ENCODE measurements at regions not wholly inside any gene's neighbourhood (a gene's known extent, or its start where the extent isn't known, plus 50 kb on each side); places are given as distances from the start of the nearest gene placed in this dataset.

GRCh38 chr9:29209748-29210291 lies 1636.5 kb upstream of the C9orf72 start:
- in situ Hi-C loops (cut with HindIII; ENCODE audit: extremely low pct_ligation_motif_present, low pct_unique_long_range_greater_than_20kb) = no loop called here
- no peak overlapping the region for H2AFZ ChIP-seq (ENCODE audit: low read length)
- H3K36me3 ChIP-seq (replicated peaks in 1 of 2; ENCODE audit: control insufficient read depth in 1 of 2, insufficient read depth in 2 of 2, low read length in 2 of 2) = no peaks in the 10 kb centered on the region
- no peak overlapping the region for H3K4me3 ChIP-seq (replicated peaks in 1 of 3; ENCODE audit: insufficient read depth in 1 of 3, low read depth in 2 of 3, low read length in 3 of 3)
- no peak for DNase-seq (ENCODE audit: low spot score)
- peaks cover 5% of the 10 kb centered on the region; the same call in 1 of the 2 replicates for H3K4me1 ChIP-seq (ENCODE audit: insufficient read depth, low read length)
- TF ChIP-seq EED (CRISPR knock-in tag; IDR thresholded peaks at IDR 0.05) (no peak), RFXAP (CRISPR knock-in tag; IDR thresholded peaks at IDR 0.05; ENCODE audit: borderline replicate concordance) (no peak), ZNF737 (CRISPR knock-in tag; IDR thresholded peaks at IDR 0.05; ENCODE audit: borderline replicate concordance) (no peak), ZNF800 (CRISPR knock-in tag; IDR thresholded peaks at IDR 0.05) (no peak)
- H3K27ac ChIP-seq (ENCODE audit: extremely low read length, insufficient read depth, low read length) = no peak overlapping the region
- H4K20me1 ChIP-seq (ENCODE audit: insufficient read depth, low read length) = no peaks in the 10 kb centered on the region
- ChIA-PET CTCF (ENCODE audit: low intra/inter-chr PET ratio, low total read pairs) (no interaction called here), POLR2A (no interaction called here)
- 2% methylated on average over 2 of the region's 2 CpGs for WGBS (ENCODE audit: low lambda C conversion rate)
- no peaks in the 10 kb centered on the region for H3K79me2 ChIP-seq (ENCODE audit: insufficient read depth, low read length)
- BruUV-seq (replicated peaks) = no TSS peak
- peaks cover under 1 to 36% of the 10 kb centered on the region in 2 experiments for H3K27me3 ChIP-seq (ENCODE audit: control insufficient read depth in 1 of 2, insufficient read depth in 2 of 2, low read length in 2 of 2)
- H3K9me3 ChIP-seq (ENCODE audit: low read length) = no peaks in the 10 kb centered on the region
- H3K9ac ChIP-seq (ENCODE audit: insufficient read depth, low read depth, low read length) = no peak overlapping the region
- H3K4me2 ChIP-seq (ENCODE audit: low read depth, low read length) = no peak overlapping the region
- intact Hi-C loops (cut with micrococcal nuclease; ENCODE audit: unreplicated experiment) = loop anchor here (5.0 kb wide), 1 partner anchor 1483 kb away; no protein-coding TSS in a partner anchor
- FAIRE-seq = no peak
- no peak for ATAC-seq

- Histone ChIP-seq H2AFZ (ENCODE audit: low read length) (no peak overlapping the region), H3K4me2 (ENCODE audit: low read depth, low read length) (no peak overlapping the region), H4K20me1 (ENCODE audit: insufficient read depth, low read length) (no peaks in the 10 kb centered on the region), H3K4me1 (ENCODE audit: insufficient read depth, low read length) (peaks cover 5% of the 10 kb centered on the region; the same call in 1 of the 2 replicates), H3K36me3 (replicated peaks in 1 of 2; ENCODE audit: control insufficient read depth in 1 of 2, insufficient read depth in 2 of 2, low read length in 2 of 2) (no peaks in the 10 kb centered on the region), H3K27me3 (ENCODE audit: control insufficient read depth in 1 of 2, insufficient read depth in 2 of 2, low read length in 2 of 2) (peaks cover 3 to 41% of the 10 kb centered on the region in 2 experiments), H3K9ac (ENCODE audit: insufficient read depth, low read depth, low read length) (no peak overlapping the region), H3K27ac (ENCODE audit: extremely low read length, insufficient read depth, low read length) (no peak overlapping the region), H3K9me3 (ENCODE audit: low read length) (no peaks in the 10 kb centered on the region), H3K79me2 (ENCODE audit: insufficient read depth, low read length) (no peaks in the 10 kb centered on the region), H3K4me3 (replicated peaks in 1 of 3; ENCODE audit: insufficient read depth in 1 of 3, low read depth in 2 of 3, low read length in 3 of 3) (no peak overlapping the region)
- no peak for DNase-seq (ENCODE audit: low spot score)
- intact Hi-C loops (cut with micrococcal nuclease; ENCODE audit: unreplicated experiment) (loop anchor here (5.0 kb wide), 1 partner anchor 1484 kb away; no protein-coding TSS in a partner anchor), in situ Hi-C loops (cut with HindIII; ENCODE audit: extremely low pct_ligation_motif_present, low pct_unique_long_range_greater_than_20kb) (no loop called here)
- ATAC-seq = no peak
- ChIA-PET POLR2A (no interaction called here), CTCF (ENCODE audit: low intra/inter-chr PET ratio, low total read pairs) (no interaction called here)
- no TSS peak for BruUV-seq (replicated peaks)
- WGBS (ENCODE audit: low lambda C conversion rate) = 7% methylated on average over 6 of the region's 6 CpGs
- no peak for FAIRE-seq
- no peak for TF ChIP-seq ZNF235 (CRISPR knock-in tag; IDR thresholded peaks at IDR 0.05; ENCODE audit: borderline replicate concordance)
- TF ChIP-seq HOXA5 (CRISPR knock-in tag; IDR thresholded peaks at IDR 0.05) = no peak
- no peak for TF ChIP-seq NFE2L2 (IDR thresholded peaks at IDR 0.05; ENCODE audit: low read length)
- no peak for TF ChIP-seq ZBTB43 (CRISPR knock-in tag; conservative IDR thresholded peaks at IDR 0.05)
- no peak for TF ChIP-seq ZXDC (CRISPR knock-in tag; IDR thresholded peaks at IDR 0.05)
Observed at GRCh38 chr9:29211003-29211579, 1637.8 kb upstream of the C9orf72 start.
